ENCODE measurements at regions not wholly inside any gene's neighbourhood (a gene's known extent, or its start where the extent isn't known, plus 50 kb on each side); places are given as distances from the start of the nearest gene placed in this dataset.
"Not testable (repeated sequence)": the region's sequence is repeated elsewhere in the genome, so short reads cannot be mapped to it uniquely, and the experiment has no call there.

GRCh38 chr10:108632144-108632543 lies 1291.2 kb downstream of the XPNPEP1 start:
- DNase-seq, result no peak

DNA sequence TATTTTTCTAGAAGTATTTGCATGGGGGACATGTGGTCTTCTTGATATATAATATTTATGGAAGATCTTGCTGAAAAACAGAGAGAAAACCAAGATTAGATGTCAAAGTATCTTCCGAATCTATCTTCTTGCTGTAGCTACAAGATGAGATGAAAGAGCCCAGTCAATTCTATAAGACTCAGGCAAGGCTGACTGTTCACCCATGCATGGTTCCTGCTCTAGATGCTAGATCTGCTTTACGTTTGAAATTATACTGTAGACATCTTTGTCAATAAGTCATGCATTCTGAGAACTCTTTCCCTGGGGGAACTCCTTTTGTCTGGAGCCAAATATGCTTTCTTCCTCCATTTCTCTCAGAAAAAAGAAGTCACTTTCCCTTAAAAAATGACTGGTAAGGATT lies 1292.0 kb downstream of the XPNPEP1 start:
- DNase-seq, result no peak

DNA sequence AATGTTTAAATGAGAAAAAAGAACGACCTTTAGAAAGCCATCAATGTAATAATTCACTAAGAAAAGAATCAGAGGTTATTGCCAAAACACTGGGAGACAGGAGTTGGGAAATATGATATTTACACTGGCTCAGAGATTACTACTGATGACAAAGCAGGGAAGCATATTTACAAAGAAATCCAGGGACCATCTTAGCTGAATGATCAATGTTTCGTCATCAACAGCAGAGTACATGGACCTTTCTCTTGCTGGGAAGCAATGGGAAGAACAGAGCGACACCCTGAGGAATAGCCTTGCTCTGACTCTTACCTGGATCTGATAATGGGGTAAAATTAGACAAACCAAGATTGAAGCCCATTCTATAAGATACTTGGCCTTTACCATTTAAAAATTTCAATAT lies 1293.5 kb downstream of the XPNPEP1 start:
- DNase-seq, result no peak

- no peak for DNase-seq
Measured at GRCh38 chr10:108624052-108624451, 1299.3 kb downstream of the XPNPEP1 start.

DNA sequence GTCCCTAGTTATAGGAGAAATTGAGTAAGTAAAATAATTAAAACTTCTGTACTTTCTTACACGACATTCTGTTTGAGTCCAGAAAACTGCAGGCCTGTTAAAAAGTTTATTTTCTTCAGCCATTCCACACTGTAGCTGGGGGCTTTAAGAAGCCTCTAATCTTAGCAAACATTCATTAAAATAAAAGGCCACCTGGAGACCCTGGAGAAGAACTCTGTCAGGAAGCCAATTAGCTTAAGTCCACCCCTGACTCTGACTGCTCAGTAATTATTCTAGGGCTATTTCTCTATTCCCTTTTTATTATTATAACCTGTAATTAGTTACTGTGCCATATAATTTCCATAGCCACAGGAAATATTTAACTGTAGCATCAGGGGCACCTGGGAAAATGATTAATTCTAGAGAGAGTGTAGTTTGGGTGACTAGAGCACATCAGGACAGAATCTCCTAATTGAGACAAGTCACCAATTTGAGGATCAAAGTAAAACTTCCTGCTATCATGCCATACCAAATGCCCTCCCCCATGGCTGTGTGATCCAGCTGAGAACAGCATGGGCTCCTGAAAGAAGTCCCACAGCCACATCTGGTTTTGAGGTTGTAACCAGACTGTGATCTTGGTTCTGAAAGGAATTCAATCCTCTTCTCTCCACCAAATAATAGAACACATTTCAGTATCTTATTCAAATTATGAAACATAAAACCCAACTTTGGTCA lies 1302.3 kb downstream of the XPNPEP1 start:
- no peak for DNase-seq

GRCh38 chr10:108616559-108617285 lies 1306.6 kb downstream of the XPNPEP1 start:
- DNase-seq, result no peak

- DNase-seq, result no peak
Measured at GRCh38 chr10:108615576-108616320, 1307.6 kb downstream of the XPNPEP1 start.

- no peak for DNase-seq
Measured at GRCh38 chr10:108612485-108612884, 1310.8 kb downstream of the XPNPEP1 start.

DNA sequence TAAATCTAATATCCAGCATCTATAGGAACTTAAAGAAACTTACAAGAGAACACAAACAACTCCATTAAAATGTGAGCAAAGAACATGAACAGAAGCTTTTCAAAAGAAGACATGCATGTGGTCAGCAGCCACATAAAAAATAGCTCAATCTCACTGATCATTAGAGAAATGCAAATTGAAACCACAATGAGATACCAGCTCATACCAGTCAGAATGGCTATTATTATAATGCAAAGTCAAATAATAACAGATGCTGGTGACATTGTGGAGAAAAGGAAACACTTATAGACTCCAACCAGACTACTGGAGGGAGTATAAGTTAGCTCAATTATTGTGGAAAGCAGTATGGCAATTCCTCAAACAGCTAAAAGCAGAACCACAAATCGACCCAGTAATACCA lies 1314.5 kb downstream of the XPNPEP1 start:
- DNase-seq, result no peak

- no peak for DNase-seq
Measured at GRCh38 chr10:108601851-108602250, 1321.5 kb downstream of the XPNPEP1 start.

DNA sequence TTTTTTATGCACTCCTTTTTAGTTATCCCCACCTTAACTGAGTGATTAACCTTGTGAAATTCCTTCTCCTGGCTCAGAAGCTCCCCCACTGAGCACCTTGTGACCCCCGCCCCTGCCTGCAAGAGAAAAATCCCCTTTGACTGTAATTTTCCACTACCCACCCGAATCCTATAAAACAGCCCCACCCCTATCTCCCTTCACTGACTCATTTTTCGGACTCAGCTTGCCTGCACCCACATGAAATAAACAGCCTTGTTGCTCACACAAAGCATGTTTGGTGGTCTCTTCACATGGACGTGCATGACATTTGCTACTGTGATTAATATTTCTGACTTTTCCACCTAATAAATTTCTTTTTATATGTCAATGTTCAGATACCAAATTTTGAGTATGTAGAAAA lies 1322.8 kb downstream of the XPNPEP1 start:
- DNase-seq, result not testable (repeated sequence)

DNA sequence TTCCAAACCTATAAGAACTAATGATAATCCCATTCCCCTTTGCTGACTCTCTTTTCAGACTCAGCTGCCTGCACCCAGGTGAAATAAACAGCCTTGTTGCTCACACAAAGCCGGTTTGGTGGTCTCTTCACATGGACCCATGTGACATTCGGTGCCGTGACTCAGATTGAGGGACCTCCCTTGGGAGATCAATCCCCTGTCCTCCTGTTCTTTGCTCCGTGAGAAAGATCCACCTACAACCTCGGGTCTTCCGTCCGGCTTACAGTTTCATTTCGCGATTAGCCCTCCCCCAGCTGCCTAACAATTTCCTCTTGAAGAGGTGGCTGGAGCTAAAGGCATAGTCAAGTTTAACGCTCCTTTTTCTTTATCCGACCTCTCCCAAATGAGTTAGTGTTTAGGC lies 1324.0 kb downstream of the XPNPEP1 start:
- DNase-seq, result not testable (repeated sequence)

GRCh38 chr10:108598831-108599230 lies 1324.5 kb downstream of the XPNPEP1 start:
- no peak for DNase-seq

DNA sequence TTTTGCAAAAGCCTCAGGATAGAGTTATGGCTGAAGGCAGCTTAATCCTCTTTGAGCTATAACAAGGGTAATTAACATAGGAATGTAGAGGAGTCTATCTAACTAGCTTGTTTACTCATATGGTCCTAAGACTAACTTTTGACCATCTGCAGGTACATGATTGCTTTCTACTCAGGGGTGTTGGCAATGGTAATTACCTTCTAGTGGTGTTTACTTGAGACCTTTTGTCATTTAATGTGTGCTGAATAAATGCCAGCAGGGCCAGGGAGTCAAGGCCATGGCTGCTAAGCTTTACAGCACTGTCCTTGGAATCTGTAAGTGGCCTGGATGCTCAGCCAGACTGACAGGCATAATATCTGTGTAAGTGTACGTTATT lies 1325.0 kb downstream of the XPNPEP1 start:
- DNase-seq, result no peak

DNA sequence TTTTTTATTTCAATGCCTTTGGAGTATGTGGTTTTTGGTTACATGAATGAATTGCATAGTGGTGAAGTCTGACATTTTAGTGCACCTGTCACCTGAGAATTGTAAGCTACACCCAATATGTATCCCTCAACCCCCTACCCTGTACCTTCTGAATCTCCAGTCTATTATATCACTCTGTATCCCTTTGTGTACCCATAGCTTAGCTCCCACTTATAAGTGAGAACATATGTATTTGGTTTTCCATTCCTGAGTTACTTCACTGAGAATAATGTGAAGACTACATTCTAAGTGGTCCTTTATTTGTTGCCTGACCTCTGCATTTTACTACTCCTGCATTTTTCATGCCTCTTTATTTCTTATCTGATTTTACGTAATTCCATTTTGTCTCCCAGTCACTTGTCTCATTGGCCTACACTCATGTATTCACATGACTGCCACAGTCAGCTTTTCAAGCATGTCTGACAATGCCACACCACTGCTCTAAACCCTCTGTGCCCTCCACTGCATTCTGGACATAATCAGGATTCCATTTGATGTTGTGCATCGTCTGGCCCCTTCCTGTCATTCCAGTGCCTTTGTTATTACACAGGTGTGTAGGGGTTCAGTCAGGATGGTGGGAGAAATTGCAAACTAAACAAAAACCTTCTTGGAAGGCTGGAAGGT lies 1325.5 kb downstream of the XPNPEP1 start:
- DNase-seq, result no peak

GRCh38 chr10:108597031-108597430 lies 1326.3 kb downstream of the XPNPEP1 start:
- DNase-seq, result no peak

- no peak for DNase-seq
Measured at GRCh38 chr10:108592956-108593355, 1330.4 kb downstream of the XPNPEP1 start.

GRCh38 chr10:108591417-108591816 lies 1331.9 kb downstream of the XPNPEP1 start:
- DNase-seq, result no peak

DNA sequence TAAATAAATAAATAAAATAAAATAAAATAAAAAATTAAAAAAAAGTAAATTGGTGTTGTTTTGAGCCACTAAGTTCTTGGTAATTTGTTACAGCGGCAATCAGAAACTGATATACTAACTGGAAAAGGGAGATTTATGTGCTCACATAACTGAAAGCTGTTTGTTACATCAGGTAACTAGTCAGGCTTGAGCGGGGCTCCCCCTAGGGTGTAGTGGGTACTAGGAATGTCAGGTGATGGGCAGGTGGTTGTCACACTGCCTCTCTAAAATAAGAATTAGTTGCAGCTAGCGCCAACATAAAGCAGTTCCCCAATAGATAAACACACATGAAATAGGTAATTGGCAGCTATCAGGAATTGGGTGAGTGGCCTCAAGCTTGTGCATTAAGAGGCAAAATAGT lies 1336.9 kb downstream of the XPNPEP1 start:
- no peak for DNase-seq

GRCh38 chr10:108583877-108584276 lies 1339.4 kb downstream of the XPNPEP1 start:
- DNase-seq, result no peak

DNA sequence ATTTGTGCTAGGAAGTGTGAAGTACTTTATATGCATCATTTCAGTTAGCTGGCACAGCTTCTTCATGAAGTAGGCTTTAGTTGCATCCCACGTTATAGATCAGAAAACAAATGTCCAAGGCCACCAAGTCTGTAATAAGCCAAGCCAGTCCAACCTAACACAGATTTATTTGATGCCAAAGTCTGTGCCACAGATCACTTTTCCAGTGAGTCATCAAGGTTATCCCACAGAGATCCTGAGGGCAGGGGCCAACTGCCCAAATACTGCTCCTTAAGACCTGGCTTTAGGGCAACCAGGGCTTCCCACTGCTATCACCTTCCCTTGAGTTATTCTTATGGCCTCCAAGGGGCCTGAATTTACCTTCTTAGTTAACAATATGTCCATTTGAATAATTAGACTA lies 1340.4 kb downstream of the XPNPEP1 start:
- no peak for DNase-seq

GRCh38 chr10:108582387-108582786 lies 1340.9 kb downstream of the XPNPEP1 start:
- no peak for DNase-seq

DNA sequence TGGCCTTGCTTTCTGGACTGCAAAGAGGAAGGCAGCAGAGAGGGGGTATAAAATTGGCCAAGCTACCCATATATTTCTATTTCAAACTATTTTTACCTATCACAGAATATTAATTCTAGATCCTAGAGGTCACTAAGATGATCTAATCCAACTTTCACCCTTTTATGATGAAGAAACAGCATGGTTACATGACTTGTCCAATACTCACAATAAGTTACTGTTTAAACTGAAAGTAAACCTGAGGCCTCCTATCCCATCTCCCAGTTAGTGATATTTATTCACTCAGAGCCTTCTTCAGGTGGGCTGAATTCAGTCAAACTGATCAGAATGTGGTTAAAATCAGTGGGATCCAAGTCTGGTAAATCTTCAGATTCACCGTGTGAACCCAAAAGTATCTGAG lies 1345.1 kb downstream of the XPNPEP1 start:
- DNase-seq, result no peak

All from MV-4-11 (cell line).